WTC11 (cell line): ENCODE measurements at regions not wholly inside any gene's neighbourhood (a gene's known extent, or its start where the extent isn't known, plus 50 kb on each side); places are given as distances from the start of the nearest gene placed in this dataset.

Source experiments
- ATF2 ChIP-seq: sonication (generic); formaldehyde crosslinking; IDR thresholded peaks from 2 replicates; pipeline ENCODE4 v1.8.1; 2022; ENCODE audit warnings: low read depth, missing genetic modification reagents, borderline replicate concordance
- CREM ChIP-seq: sonication (generic); formaldehyde crosslinking; IDR thresholded peaks from 2 replicates; pipeline ENCODE4 v1.8.1; 2022; ENCODE audit warnings: mild to moderate bottlenecking, missing genetic modification reagents, moderate library complexity
- ELF4 ChIP-seq: sonication (generic); formaldehyde crosslinking; IDR thresholded peaks from 2 replicates; pipeline ENCODE4 v1.8.1; 2022; ENCODE audit warnings: low read depth, mild to moderate bottlenecking, moderate library complexity, missing genetic modification reagents
- FOXP4 ChIP-seq: sonication (generic); formaldehyde crosslinking; IDR thresholded peaks from 2 replicates; pipeline ENCODE4 v1.8.0; 2022; ENCODE audit warnings: mild to moderate bottlenecking, missing genetic modification reagents
- KAT7 ChIP-seq: sonication (generic); formaldehyde crosslinking; IDR thresholded peaks from 2 replicates; pipeline ENCODE4 v1.8.1; 2023; ENCODE audit warnings: missing genetic modification reagents, mild to moderate bottlenecking, borderline replicate concordance
- ZNF317 ChIP-seq: sonication (generic); formaldehyde crosslinking; IDR thresholded peaks from 2 replicates; pipeline ENCODE4 v1.8.1; 2023; ENCODE audit warnings: low read depth, mild to moderate bottlenecking, moderate library complexity, missing genetic modification reagents, borderline replicate concordance
- ZNF423 ChIP-seq: fragments of 250-450 bp; sonication (Bioruptor Pico); IDR thresholded peaks from 2 replicates; pipeline ENCODE4 v2.1.2; 2022; ENCODE audit warnings: mild to moderate bottlenecking, moderate library complexity
- ZNF671 ChIP-seq: fragments of 250-450 bp; sonication (Bioruptor Pico); IDR thresholded peaks from 2 replicates; pipeline ENCODE4 v1.8.0; 2021; ENCODE audit warnings: mild to moderate bottlenecking
- TF ChIP-seq, protein P1 (sequence below): fragments of 200-600 bp; IDR thresholded peaks from 2 replicates; pipeline ENCODE4 v1.8.0; 2022; ENCODE audit warnings: antibody characterized with exemption
- TF ChIP-seq, protein P2 (sequence below): sonication (generic); formaldehyde crosslinking; IDR thresholded peaks from 2 replicates; pipeline ENCODE4 v1.8.0; 2022; ENCODE audit warnings: mild to moderate bottlenecking, missing genetic modification reagents
- TF ChIP-seq, protein P3 (sequence below): sonication (generic); formaldehyde crosslinking; IDR thresholded peaks from 2 replicates; pipeline ENCODE4 v1.8.1; 2023; ENCODE audit warnings: mild to moderate bottlenecking, missing genetic modification reagents, moderate library complexity
- TF ChIP-seq, protein P4 (sequence below): sonication (generic); formaldehyde crosslinking; IDR thresholded peaks from 2 replicates; pipeline ENCODE4 v1.8.0; 2023; ENCODE audit warnings: missing genetic modification reagents, mild to moderate bottlenecking, borderline replicate concordance
- TF ChIP-seq, protein P5 (sequence below): sonication (generic); formaldehyde crosslinking; IDR thresholded peaks from 2 replicates; pipeline ENCODE4 v1.8.1; 2022; ENCODE audit warnings: mild to moderate bottlenecking, missing genetic modification reagents, moderate library complexity, borderline replicate concordance

GRCh38 chr3:5503136-5503535 is 315.6 kb downstream of the EDEM1 start:
- TF ChIP-seq ATF2 (no peak), ZNF317 (CRISPR knock-in tag) (no peak), ZNF423 (CRISPR knock-in tag) (no peak), KAT7 (CRISPR knock-in tag) (no peak), FOXP4 (no peak), CREM (CRISPR knock-in tag) (no peak), ELF4 (CRISPR knock-in tag) (no peak), ZNF671 (CRISPR knock-in tag) (no peak)
- TF ChIP-seq, protein P1, sequence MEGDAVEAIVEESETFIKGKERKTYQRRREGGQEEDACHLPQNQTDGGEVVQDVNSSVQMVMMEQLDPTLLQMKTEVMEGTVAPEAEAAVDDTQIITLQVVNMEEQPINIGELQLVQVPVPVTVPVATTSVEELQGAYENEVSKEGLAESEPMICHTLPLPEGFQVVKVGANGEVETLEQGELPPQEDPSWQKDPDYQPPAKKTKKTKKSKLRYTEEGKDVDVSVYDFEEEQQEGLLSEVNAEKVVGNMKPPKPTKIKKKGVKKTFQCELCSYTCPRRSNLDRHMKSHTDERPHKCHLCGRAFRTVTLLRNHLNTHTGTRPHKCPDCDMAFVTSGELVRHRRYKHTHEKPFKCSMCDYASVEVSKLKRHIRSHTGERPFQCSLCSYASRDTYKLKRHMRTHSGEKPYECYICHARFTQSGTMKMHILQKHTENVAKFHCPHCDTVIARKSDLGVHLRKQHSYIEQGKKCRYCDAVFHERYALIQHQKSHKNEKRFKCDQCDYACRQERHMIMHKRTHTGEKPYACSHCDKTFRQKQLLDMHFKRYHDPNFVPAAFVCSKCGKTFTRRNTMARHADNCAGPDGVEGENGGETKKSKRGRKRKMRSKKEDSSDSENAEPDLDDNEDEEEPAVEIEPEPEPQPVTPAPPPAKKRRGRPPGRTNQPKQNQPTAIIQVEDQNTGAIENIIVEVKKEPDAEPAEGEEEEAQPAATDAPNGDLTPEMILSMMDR, result no peak
- TF ChIP-seq, protein P2, sequence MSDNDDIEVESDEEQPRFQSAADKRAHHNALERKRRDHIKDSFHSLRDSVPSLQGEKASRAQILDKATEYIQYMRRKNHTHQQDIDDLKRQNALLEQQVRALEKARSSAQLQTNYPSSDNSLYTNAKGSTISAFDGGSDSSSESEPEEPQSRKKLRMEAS (CRISPR knock-in tag), result no peak
- TF ChIP-seq, protein P3, sequence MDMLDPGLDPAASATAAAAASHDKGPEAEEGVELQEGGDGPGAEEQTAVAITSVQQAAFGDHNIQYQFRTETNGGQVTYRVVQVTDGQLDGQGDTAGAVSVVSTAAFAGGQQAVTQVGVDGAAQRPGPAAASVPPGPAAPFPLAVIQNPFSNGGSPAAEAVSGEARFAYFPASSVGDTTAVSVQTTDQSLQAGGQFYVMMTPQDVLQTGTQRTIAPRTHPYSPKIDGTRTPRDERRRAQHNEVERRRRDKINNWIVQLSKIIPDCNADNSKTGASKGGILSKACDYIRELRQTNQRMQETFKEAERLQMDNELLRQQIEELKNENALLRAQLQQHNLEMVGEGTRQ (CRISPR knock-in tag), result no peak
- TF ChIP-seq, protein P4, sequence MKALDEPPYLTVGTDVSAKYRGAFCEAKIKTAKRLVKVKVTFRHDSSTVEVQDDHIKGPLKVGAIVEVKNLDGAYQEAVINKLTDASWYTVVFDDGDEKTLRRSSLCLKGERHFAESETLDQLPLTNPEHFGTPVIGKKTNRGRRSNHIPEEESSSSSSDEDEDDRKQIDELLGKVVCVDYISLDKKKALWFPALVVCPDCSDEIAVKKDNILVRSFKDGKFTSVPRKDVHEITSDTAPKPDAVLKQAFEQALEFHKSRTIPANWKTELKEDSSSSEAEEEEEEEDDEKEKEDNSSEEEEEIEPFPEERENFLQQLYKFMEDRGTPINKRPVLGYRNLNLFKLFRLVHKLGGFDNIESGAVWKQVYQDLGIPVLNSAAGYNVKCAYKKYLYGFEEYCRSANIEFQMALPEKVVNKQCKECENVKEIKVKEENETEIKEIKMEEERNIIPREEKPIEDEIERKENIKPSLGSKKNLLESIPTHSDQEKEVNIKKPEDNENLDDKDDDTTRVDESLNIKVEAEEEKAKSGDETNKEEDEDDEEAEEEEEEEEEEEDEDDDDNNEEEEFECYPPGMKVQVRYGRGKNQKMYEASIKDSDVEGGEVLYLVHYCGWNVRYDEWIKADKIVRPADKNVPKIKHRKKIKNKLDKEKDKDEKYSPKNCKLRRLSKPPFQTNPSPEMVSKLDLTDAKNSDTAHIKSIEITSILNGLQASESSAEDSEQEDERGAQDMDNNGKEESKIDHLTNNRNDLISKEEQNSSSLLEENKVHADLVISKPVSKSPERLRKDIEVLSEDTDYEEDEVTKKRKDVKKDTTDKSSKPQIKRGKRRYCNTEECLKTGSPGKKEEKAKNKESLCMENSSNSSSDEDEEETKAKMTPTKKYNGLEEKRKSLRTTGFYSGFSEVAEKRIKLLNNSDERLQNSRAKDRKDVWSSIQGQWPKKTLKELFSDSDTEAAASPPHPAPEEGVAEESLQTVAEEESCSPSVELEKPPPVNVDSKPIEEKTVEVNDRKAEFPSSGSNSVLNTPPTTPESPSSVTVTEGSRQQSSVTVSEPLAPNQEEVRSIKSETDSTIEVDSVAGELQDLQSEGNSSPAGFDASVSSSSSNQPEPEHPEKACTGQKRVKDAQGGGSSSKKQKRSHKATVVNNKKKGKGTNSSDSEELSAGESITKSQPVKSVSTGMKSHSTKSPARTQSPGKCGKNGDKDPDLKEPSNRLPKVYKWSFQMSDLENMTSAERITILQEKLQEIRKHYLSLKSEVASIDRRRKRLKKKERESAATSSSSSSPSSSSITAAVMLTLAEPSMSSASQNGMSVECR (CRISPR knock-in tag), result no peak
- TF ChIP-seq, protein P5, sequence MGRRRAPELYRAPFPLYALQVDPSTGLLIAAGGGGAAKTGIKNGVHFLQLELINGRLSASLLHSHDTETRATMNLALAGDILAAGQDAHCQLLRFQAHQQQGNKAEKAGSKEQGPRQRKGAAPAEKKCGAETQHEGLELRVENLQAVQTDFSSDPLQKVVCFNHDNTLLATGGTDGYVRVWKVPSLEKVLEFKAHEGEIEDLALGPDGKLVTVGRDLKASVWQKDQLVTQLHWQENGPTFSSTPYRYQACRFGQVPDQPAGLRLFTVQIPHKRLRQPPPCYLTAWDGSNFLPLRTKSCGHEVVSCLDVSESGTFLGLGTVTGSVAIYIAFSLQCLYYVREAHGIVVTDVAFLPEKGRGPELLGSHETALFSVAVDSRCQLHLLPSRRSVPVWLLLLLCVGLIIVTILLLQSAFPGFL, result no peak
